H9 (cell line): ENCODE measurements at regions not wholly inside any gene's neighbourhood (a gene's known extent, or its start where the extent isn't known, plus 50 kb on each side); places are given as distances from the start of the nearest gene placed in this dataset.

Experiments used
- DNase-seq: peaks from one replicate; pipeline ENCODE4 v3.0.0-alpha.2; 2017
- H2AFZ ChIP-seq: one replicate; pipeline ENCODE4 v1.6.1; 2013; ENCODE audit warnings: mild to moderate bottlenecking, low read length, control low read depth, moderate library complexity
- H2AK5ac ChIP-seq: 2 replicates; pipeline ENCODE4 v1.6.1; 2013; ENCODE audit warnings: low read length, control low read depth, mixed read lengths; ENCODE audit not compliant: insufficient read length
- H2BK120ac ChIP-seq: one replicate; pipeline ENCODE4 v1.6.1; 2013; ENCODE audit warnings: low read depth, mild to moderate bottlenecking, low read length, control low read depth, inconsistent platforms; ENCODE audit not compliant: poor library complexity, severe bottlenecking
- H2BK12ac ChIP-seq: 2 replicates; pipeline ENCODE4 v1.6.1; 2013; ENCODE audit warnings: low read length, control low read depth, mixed read lengths, low read depth; ENCODE audit not compliant: insufficient read length
- H2BK15ac ChIP-seq: 2 replicates; pipeline ENCODE4 v1.6.1; 2013; ENCODE audit warnings: low read depth, low read length, control low read depth
- H2BK20ac ChIP-seq: one replicate; pipeline ENCODE4 v1.6.1; 2013; ENCODE audit warnings: low read depth, mild to moderate bottlenecking, low read length, control low read depth, inconsistent platforms; ENCODE audit not compliant: poor library complexity, severe bottlenecking
- H2BK5ac ChIP-seq: 2 replicates; pipeline ENCODE4 v1.6.1; 2013; ENCODE audit warnings: low read length, control low read depth, mixed read lengths; ENCODE audit not compliant: insufficient read length
- H3K14ac ChIP-seq: 2 replicates; pipeline ENCODE4 v1.6.1; 2013; ENCODE audit warnings: low read length, control low read depth; ENCODE audit not compliant: insufficient read depth
- H3K18ac ChIP-seq: 2 replicates; pipeline ENCODE4 v1.6.1; 2013; ENCODE audit warnings: low read depth, mild to moderate bottlenecking, mixed read lengths, low read length, control low read depth; ENCODE audit not compliant: insufficient read length
- H3K23ac ChIP-seq: 2 replicates; pipeline ENCODE4 v1.6.1; 2013; ENCODE audit warnings: low read length, control low read depth, mixed read lengths, low read depth; ENCODE audit not compliant: insufficient read length
- H3K23me2 ChIP-seq: 2 replicates; pipeline ENCODE4 v1.6.1; 2013; ENCODE audit warnings: low read depth, mild to moderate bottlenecking, mixed read lengths, low read length, control low read depth; ENCODE audit not compliant: insufficient read length, poor library complexity, severe bottlenecking
- H3K27ac ChIP-seq: 2 replicates; pipeline ENCODE4 v1.5.1; 2013; ENCODE audit warnings: low read length, control low read depth, mixed read lengths, low read depth; ENCODE audit not compliant: insufficient read length
- H3K27me3 ChIP-seq: 2 replicates; pipeline ENCODE4 v1.6.1; 2013; ENCODE audit warnings: low read length, control low read depth, inconsistent platforms; ENCODE audit not compliant: insufficient read depth
- H3K4ac ChIP-seq: 2 replicates; pipeline ENCODE4 v1.6.1; 2013; ENCODE audit warnings: low read depth, mild to moderate bottlenecking, control low read depth, inconsistent platforms, low read length, moderate library complexity
- H3K4me1 ChIP-seq: 2 replicates; pipeline ENCODE4 v1.6.1; 2013; ENCODE audit warnings: low read length, control low read depth, inconsistent platforms; ENCODE audit not compliant: insufficient read depth
- H3K4me2 ChIP-seq: 2 replicates; pipeline ENCODE4 v1.6.1; 2013; ENCODE audit warnings: low read length, control low read depth, mixed read lengths; ENCODE audit not compliant: insufficient read length, insufficient read depth
- H3K56ac ChIP-seq: 2 replicates; pipeline ENCODE4 v1.6.1; 2013; ENCODE audit warnings: low read depth, mild to moderate bottlenecking, mixed read lengths, low read length, control low read depth; ENCODE audit not compliant: insufficient read length
- H3K79me1 ChIP-seq: 2 replicates; pipeline ENCODE4 v1.6.1; 2013; ENCODE audit warnings: low read depth, mild to moderate bottlenecking, moderate library complexity, low read length, control low read depth, inconsistent platforms; ENCODE audit not compliant: insufficient read depth, poor library complexity, severe bottlenecking
- H3K79me2 ChIP-seq: 2 replicates; pipeline ENCODE4 v1.6.1; 2013; ENCODE audit warnings: low read length, control low read depth, inconsistent platforms; ENCODE audit not compliant: insufficient read depth
- H3K9ac ChIP-seq: 2 replicates; pipeline ENCODE4 v1.6.1; 2013; ENCODE audit warnings: low read length, control low read depth, mixed read lengths; ENCODE audit not compliant: insufficient read length; ENCODE audit errors: extremely low read depth
- H3K9me3 ChIP-seq: one replicate; pipeline ENCODE4 v1.6.1; 2013; ENCODE audit warnings: low read depth, low read length, inconsistent platforms; ENCODE audit not compliant: control insufficient read depth
- H3T11ph ChIP-seq: one replicate; pipeline ENCODE4 v1.6.1; 2013; ENCODE audit warnings: mild to moderate bottlenecking, low read length, control low read depth, inconsistent platforms
- H4K20me1 ChIP-seq: one replicate; pipeline ENCODE4 v1.6.1; 2013; ENCODE audit not compliant: control insufficient read depth, insufficient read length, insufficient read depth
- H4K5ac ChIP-seq: 2 replicates; pipeline ENCODE4 v1.6.1; 2013; ENCODE audit warnings: low read depth, mild to moderate bottlenecking, mixed read lengths, low read length, control low read depth; ENCODE audit not compliant: insufficient read length
- H4K8ac ChIP-seq: replicated peaks from 2 replicates; pipeline ENCODE4 v1.6.1; 2013; ENCODE audit warnings: low read length, control low read depth, mixed read lengths, low read depth; ENCODE audit not compliant: insufficient read length
- H4K91ac ChIP-seq: 2 replicates; pipeline ENCODE4 v1.6.1; 2013; ENCODE audit warnings: low read depth, mild to moderate bottlenecking, moderate library complexity, mixed read lengths, low read length, control low read depth; ENCODE audit not compliant: insufficient read length
- H3K27ac Mint-ChIP-seq, 3 experiments: 2 replicates in 2 of 3; 3 replicates in 1 of 3; pipeline ENCODE4 v1.8.0; 2020 to 2021; ENCODE audit warnings: mixed read lengths in 3 of 3, mild to moderate bottlenecking in 1 of 3, moderate library complexity in 1 of 3
- H3K27me3 Mint-ChIP-seq: 2 replicates; pipeline ENCODE4 v1.8.0; 2021; ENCODE audit warnings: low read depth, mild to moderate bottlenecking, moderate library complexity, mixed read lengths
- H3K36me3 Mint-ChIP-seq, 3 experiments: 2 replicates in 2 of 3; 3 replicates in 1 of 3; pipeline ENCODE4 v1.8.0; 2020 to 2021; ENCODE audit warnings: low read depth in 3 of 3, mixed read lengths in 3 of 3; ENCODE audit not compliant: insufficient read depth in 1 of 3
- H3K4me1 Mint-ChIP-seq, 2 experiments: 2 replicates each; pipeline ENCODE4 v1.8.0; 2020; ENCODE audit warnings: mixed read lengths in 2 of 2
- H3K4me3 Mint-ChIP-seq, 2 experiments: 2 replicates in 1 of 2; 3 replicates in 1 of 2; pipeline ENCODE4 v1.8.0; 2020 to 2021; ENCODE audit warnings: mild to moderate bottlenecking in 2 of 2, mixed read lengths in 2 of 2, moderate library complexity in 1 of 2
- H3K9me3 Mint-ChIP-seq, 2 experiments: 2 replicates in 1 of 2; 3 replicates in 1 of 2; pipeline ENCODE4 v1.8.0; 2020; ENCODE audit warnings: mild to moderate bottlenecking in 2 of 2, mixed read lengths in 2 of 2, moderate library complexity in 1 of 2
- CTCF ChIP-seq: fragments of 200-600 bp; sonication (generic); conservative IDR thresholded peaks from 3 replicates; pipeline ENCODE4 v1.8.0; 2021; ENCODE audit warnings: antibody characterized with exemption, mild to moderate bottlenecking
- WGBS: extraction: QIAGEN DNeasy Blood & Tissue Kit; methylation state at CpG from one replicate; pipeline ENCODE4 v1.1.7; 2013; ENCODE audit warnings: missing lambda C conversion rate, low lambda C conversion rate, mixed read lengths; ENCODE audit not compliant: insufficient read length; ENCODE audit errors: extremely low coverage; 5-methylcytosine and 5-hydroxymethylcytosine counted together

GRCh38 chr4:38454284-38454683 is 209.7 kb upstream of the KLF3 start:
- no peak overlapping the region for H3T11ph ChIP-seq

More at GRCh38 chr4:38454284-38454683, 209.7 kb upstream of the KLF3 start:
- no peak overlapping the region for H4K5ac ChIP-seq
- Mint-ChIP-seq H3K27me3 (peaks cover 3% of the 10 kb centered on the region; the same call in 1 of the 2 replicates), H3K4me3 (no peak overlapping the region), H3K4me1 (no peaks in the 10 kb centered on the region; a peak in 2 of 4 replicates), H3K27ac (no peak overlapping the region), H3K9me3 (peaks cover 6 to 7% of the 10 kb centered on the region in 2 experiments), H3K36me3 (peaks cover 3 to 5% (median 3%) of the 10 kb centered on the region in 3 experiments)
- no peak overlapping the region for H3K18ac ChIP-seq
- H4K91ac ChIP-seq, result no peak overlapping the region
- H4K8ac ChIP-seq, result no peak overlapping the region
- H3K56ac ChIP-seq, result no peak overlapping the region
- no peak for DNase-seq
- no peak overlapping the region for H2BK12ac ChIP-seq
- no peaks in the 10 kb centered on the region for H3K23me2 ChIP-seq
- H3K4me1 ChIP-seq, result no peaks in the 10 kb centered on the region
- H3K79me2 ChIP-seq, result no peaks in the 10 kb centered on the region
- TF ChIP-seq CTCF, result no peak
- H3K27ac ChIP-seq, result no peak overlapping the region
- no peak overlapping the region for H2AFZ ChIP-seq
- no peak overlapping the region for H3K23ac ChIP-seq
- H2BK5ac ChIP-seq, result no peak overlapping the region
- WGBS, result no CpG with 5 or more reads among the region's 3 CpGs
- H3K9me3 ChIP-seq, result no peaks in the 10 kb centered on the region
- H3K9ac ChIP-seq, result no peak overlapping the region
- no peak overlapping the region for H3K14ac ChIP-seq
- H3K27me3 ChIP-seq, result no peaks in the 10 kb centered on the region
- H3K4me2 ChIP-seq, result no peak overlapping the region
- no peak overlapping the region for H2BK15ac ChIP-seq
- H3K79me1 ChIP-seq, result no peaks in the 10 kb centered on the region
- no peak overlapping the region for H2BK20ac ChIP-seq
- H2AK5ac ChIP-seq, result no peak overlapping the region
- no peak overlapping the region for H2BK120ac ChIP-seq
- H3K4ac ChIP-seq, result no peak overlapping the region
- no peaks in the 10 kb centered on the region for H4K20me1 ChIP-seq
